ENCODE measurements at regions not wholly inside any gene's neighbourhood (a gene's known extent, or its start where the extent isn't known, plus 50 kb on each side); places are given as distances from the start of the nearest gene placed in this dataset.

GRCh38 chr16:72312828-72313227 is 140.9 kb upstream of the PMFBP1 start:
- TF ChIP-seq CTCF (conservative IDR thresholded peaks at IDR 0.05 in 1 of 2, IDR thresholded peaks at IDR 0.05 in 1 of 2; ENCODE audit: low read depth in 1 of 2, low read length in 2 of 2) (no peak), EZH2 (IDR thresholded peaks at IDR 0.05; ENCODE audit: low read length, missing control alignments) (no peak)

Data from fibroblast of lung (primary cell).